ENCODE measurements at regions not wholly inside any gene's neighbourhood (a gene's known extent, or its start where the extent isn't known, plus 50 kb on each side); places are given as distances from the start of the nearest gene placed in this dataset. TPM values are rescaled to one million over a fixed set of nuclear protein-coding genes. Genes with fewer than 3 reads are reported as not detected.

GRCh38 chr3:118838871-118839270, 195.8 kb downstream of the IGSF11 start:
- H3K27me3 ChIP-seq (ENCODE audit: low read depth) = no peaks in the 10 kb centered on the region
- H3K4me1 ChIP-seq = no peaks in the 10 kb centered on the region
- no peaks in the 10 kb centered on the region for H3K36me3 ChIP-seq
- intact Hi-C loops (cut with DNase I) = no loop called here
- ATAC-seq (no peak), DNase-seq (no peak)
- no peak overlapping the region for H3K4me3 ChIP-seq
- no peak overlapping the region for H3K27ac ChIP-seq
- H3K9me3 ChIP-seq = peaks cover 18% of the 10 kb centered on the region
- no peak for TF ChIP-seq CTCF (IDR thresholded peaks at IDR 0.05)

GRCh38 chr3:118842147-118842863, 192.3 kb downstream of the IGSF11 start:
- no peak for TF ChIP-seq CTCF (IDR thresholded peaks at IDR 0.05)
- Histone ChIP-seq H3K4me3 (no peak overlapping the region), H3K27ac (no peak overlapping the region), H3K4me1 (no peaks in the 10 kb centered on the region), H3K27me3 (ENCODE audit: low read depth) (no peaks in the 10 kb centered on the region), H3K9me3 (peaks cover 20% of the 10 kb centered on the region), H3K36me3 (no peaks in the 10 kb centered on the region)
- DNase-seq (no peak), ATAC-seq (no peak)
- intact Hi-C loops (cut with DNase I) = no loop called here

- Histone ChIP-seq H3K4me3 (no peak overlapping the region), H3K36me3 (no peaks in the 10 kb centered on the region), H3K4me1 (no peaks in the 10 kb centered on the region), H3K27me3 (ENCODE audit: low read depth) (no peaks in the 10 kb centered on the region), H3K9me3 (peaks cover 20% of the 10 kb centered on the region), H3K27ac (no peak overlapping the region)
- TF ChIP-seq CTCF (IDR thresholded peaks at IDR 0.05) = no peak
- no peak for ATAC-seq
- intact Hi-C loops (cut with DNase I) = no loop called here
- no peak for DNase-seq
Observed at GRCh38 chr3:118846176-118846575, 188.5 kb downstream of the IGSF11 start.

Small RNAs in the stretch of these regions (microRNA-seq; reads per million reads assigned to microRNA genes)
- gene MIR4447 (ENCODE audit: borderline number of aligned reads) = not detected

All from lower lobe of right lung (tissue), 2 donors.